ENCODE measurements at regions not wholly inside any gene's neighbourhood (a gene's known extent, or its start where the extent isn't known, plus 50 kb on each side); places are given as distances from the start of the nearest gene placed in this dataset.

DNA sequence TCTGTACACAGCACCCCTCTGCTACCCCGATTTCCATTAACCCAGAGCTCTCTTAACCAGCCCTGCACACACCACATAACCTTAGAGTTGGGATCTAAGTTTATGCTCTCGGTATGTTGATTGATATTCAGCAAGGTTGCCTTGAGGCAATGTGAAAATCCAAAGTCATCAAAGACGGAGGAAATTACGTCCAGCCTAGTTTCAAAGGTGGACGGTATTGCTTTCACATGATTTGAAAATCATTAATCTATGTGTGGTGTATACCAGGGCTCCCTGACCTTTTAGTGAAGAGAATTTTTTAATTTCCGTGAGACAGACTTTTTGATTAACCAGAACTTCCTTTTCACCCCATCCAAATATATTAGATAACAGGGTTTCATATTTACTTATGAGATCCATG is 272.5 kb upstream of the LCORL start:
- DNase-seq, result no peak

GRCh38 chr4:18292411-18292810 is 270.9 kb upstream of the LCORL start:
- no peak for DNase-seq

DNA sequence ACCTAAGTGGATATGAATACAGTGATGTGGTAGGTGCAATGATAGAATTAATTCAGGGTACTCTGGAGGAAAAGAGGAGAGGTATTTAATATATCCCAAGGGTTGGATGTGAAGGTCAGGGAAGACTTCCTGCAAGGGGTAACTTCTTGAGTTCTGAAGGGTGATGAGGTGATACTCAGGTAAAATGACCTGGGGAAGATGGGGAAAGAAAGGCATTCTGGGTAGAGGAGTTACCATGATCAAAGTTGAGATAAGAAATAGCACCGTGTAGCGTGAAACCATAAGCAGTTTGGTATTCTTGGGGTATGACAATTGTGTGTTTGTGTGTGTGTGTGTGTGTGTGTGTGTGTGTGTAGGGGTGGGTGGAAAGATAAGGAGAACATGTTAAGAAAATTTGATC is 270.4 kb upstream of the LCORL start:
- no peak for DNase-seq

- DNase-seq, result no peak
These were observed 269.7 kb upstream of the LCORL start for GRCh38 chr4:18291256-18291655.

GRCh38 chr4:18285357-18285756 is 263.8 kb upstream of the LCORL start:
- DNase-seq, result no peak

- DNase-seq, result no peak
These were observed 256.7 kb upstream of the LCORL start for GRCh38 chr4:18278244-18278643.

GRCh38 chr4:18262832-18263231 is 241.3 kb upstream of the LCORL start:
- DNase-seq, result no peak

- no peak for DNase-seq
These were observed 230.5 kb upstream of the LCORL start for GRCh38 chr4:18252052-18252451.

DNA sequence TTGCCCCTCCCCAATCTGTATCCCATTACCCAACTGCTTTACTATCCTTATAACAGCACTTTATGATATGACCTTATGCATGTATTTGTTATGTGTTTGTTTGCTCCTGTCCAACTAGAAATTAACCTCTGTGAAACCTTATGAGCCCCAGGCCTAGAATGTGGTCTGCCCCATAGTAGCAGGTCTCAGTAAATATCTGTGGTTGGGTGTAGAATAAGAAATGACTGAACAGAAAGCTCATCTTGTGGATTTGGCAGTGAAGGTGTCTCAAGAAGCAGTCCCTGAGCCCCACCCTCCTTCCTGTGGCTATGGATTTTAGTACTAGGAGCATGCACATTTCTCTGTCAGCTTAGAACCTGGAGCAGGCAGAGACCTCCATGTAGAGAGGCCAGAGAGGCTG is 229.0 kb upstream of the LCORL start:
- DNase-seq, result no peak

DNA sequence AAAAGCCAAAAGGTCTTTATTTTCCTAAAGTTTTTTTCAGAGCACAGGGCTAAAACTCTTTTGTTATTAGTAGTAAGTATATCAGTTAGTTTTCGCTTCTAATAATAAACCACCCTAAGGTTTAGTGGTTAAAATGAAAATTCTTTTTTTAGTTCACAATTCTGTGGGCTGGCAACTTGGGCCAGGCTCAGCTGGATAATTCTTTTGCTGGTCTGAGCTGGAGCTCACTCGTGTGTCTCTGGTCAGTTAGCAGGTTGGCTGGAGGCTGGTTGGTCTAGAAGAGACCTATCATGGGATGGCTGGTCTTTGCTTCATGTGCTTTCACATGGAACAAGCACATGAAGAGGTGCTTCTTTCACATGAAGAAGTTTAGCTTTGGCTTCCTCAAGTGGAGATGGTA is 227.1 kb upstream of the LCORL start:
- no peak for DNase-seq

- DNase-seq, result no peak
These were observed 225.6 kb upstream of the LCORL start for GRCh38 chr4:18247189-18247588.

- no peak for DNase-seq
These were observed 221.6 kb upstream of the LCORL start for GRCh38 chr4:18242919-18243693.

DNA sequence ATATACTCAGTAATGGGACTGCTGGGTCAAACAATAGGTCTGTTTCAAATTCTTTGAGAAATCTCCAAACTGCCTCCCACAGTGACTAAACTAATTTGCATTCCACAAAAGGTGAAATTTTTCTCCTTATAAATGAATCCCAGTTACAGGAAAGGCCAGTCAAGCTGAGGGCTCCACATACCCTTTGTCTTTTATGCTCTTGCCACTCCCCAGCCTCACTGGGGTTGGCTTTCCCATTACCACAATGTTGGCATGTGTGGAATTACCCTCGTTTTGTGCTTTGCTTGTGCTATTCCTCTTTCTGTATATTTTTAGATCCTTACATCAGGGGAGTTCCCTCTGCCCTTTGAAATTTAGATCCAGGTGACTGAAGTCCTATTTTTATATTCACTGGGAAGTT is 220.2 kb upstream of the LCORL start:
- DNase-seq, result no peak

DNA sequence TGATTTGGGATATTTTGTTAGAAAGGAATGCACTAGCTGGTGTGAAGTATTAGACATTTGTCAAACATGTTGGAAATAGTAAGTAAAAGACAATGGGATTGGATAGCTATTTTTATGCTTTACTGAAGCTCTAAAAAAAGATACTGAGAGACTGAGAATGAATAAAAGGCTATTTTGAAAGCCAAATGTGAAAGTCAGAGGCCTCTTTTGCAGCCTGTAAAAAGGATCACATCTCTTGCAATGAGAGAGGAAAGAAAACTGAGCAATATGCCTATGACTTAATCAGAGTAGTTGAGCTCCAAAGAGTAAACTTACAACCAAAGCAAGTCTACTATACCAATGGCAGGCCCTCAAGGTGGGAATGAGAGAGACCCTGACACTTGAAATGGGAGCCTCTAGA is 212.6 kb upstream of the LCORL start:
- no peak for DNase-seq

DNA sequence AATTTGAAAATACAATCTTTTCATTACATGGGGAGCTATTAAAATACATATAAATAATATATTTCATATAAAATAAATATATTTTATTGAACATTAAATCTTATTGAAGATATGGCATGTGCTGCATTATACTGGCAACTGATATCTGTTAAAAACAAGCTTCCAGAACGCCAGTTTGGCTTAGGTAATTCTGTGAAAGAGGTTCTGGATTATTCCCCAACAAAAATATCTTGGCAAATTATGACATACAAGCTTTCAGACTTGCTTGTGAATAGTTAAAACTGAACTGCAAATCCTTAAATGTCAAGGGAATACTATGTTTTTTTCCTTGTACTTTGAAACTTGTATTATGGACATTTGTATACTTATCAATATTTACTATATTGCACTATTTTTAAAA is 210.2 kb upstream of the LCORL start:
- no peak for DNase-seq

DNA sequence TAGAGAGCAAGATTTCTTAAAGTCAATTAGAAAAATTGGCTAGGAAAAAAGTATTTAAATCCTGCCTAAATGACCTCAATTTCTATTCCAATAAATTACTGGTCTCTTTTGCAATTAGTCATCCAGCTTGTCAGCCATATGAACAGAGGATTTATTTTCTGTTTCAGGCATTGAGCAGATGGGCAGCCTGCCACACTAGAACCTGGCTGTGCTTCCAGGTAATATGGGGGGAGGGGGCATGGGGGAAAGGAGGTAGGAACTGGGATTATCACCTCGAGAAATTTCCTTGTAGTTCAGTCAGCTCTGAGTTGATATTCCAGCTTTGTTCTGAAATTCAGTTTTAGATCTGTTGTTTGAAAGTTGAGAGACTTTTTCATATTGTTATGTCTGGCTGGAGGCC is 206.3 kb upstream of the LCORL start:
- DNase-seq, result no peak

DNA sequence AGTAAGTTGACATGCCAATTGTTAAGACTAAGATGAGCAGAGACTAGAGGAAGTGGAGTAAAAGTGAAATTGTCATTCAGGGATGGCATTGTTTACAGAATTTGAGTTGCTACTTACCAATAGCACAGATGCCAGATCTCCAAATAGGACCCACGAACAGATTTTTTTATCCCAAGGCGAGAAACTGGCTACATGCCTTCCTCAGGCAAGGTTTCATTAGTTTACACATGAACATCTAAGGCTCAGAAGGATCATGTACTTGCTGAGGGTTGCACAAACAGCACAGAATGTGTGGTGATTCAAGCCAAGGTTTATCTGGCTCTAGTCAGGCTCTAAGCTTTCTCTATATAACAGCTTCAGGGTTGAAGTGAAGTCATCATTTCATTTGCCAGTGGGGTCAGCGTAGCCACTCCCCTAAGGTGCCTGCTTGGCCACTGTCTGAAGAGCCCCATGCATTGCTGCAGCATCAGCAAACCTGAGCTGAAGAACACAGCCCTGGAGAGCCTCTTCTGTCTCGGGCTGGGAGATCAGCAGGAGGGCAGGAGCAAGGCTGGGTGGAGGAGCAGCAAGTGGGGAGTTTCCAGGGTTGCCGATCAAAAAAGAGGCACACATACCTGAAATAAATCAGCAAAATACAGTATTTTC is 193.0 kb upstream of the LCORL start:
- DNase-seq, result no peak

DNA sequence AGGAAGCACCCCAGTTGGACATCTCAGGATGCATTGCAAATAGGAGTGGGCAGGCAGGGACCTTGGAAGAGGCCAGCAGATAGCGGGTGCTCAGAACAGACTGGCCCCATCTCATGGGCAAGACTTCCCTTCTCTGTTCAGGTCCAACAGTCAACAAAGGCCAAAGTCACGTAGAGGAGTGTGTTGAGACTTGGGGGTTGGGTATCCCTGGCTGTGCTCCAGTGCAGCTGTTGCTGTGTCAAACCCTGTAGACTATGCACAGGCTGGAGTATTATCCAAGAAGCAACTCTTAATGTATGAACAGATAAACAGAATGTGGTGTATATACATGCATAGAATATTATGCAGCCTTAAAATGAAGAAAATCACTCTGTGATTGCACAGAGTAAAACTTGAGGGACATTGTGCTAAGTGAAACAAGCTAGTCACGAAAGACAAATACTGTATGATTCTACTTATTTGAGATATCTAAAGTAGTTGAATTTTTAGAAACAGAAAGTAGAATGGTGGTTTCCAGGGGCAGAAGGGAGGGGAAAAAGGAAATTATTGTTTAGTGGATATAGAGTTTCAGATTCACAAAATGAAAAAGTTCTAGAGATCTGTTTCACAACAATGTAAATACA is 192.1 kb upstream of the LCORL start:
- DNase-seq, result no peak

GRCh38 chr4:18209448-18209847 is 187.9 kb upstream of the LCORL start:
- DNase-seq, result no peak

DNA sequence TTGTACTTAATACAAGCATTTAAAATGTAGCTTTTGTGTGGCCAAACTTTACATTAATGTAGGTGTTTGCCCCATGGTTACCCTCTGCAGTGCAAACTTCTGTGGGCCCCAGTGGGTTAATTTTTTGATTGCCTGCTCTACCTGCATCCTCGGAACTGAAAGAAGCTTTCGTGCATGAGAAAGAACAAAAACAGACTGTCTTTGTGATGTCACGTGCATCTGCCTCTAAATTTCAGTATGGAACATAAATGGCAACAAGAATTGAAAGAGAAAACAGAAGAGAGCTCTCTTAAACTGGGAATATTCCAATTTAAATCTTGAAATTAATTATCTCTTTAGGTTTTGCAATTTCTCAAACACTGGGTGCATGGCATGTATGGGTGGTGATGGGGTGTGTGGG is 182.4 kb upstream of the LCORL start:
- DNase-seq, result no peak

- no peak for DNase-seq
These were observed 180.9 kb upstream of the LCORL start for GRCh38 chr4:18202486-18202885.

DNA sequence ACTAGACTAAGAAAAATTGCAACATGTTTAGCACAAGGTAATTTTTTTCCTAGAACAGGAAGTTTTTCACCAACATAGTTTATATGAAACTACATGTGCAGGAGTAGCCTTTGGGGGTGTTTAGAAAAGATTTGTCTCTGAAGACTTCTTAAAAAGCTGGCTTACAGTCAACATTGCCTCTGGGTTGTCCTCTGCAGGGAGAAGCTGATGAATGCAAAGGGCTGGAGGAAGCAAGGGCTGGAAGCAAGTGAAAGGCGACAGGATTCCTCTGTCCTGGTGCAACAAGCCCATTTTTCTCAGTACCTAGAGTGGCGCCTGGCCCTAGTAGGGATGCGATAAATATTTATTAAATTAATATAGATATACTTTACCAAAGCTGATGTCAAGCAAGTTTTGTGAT is 180.3 kb upstream of the LCORL start:
- DNase-seq, result no peak

- no peak for DNase-seq
These were observed 177.1 kb upstream of the LCORL start for GRCh38 chr4:18198653-18199052.

GRCh38 chr4:18197467-18197866 is 175.9 kb upstream of the LCORL start:
- DNase-seq, result no peak

DNA sequence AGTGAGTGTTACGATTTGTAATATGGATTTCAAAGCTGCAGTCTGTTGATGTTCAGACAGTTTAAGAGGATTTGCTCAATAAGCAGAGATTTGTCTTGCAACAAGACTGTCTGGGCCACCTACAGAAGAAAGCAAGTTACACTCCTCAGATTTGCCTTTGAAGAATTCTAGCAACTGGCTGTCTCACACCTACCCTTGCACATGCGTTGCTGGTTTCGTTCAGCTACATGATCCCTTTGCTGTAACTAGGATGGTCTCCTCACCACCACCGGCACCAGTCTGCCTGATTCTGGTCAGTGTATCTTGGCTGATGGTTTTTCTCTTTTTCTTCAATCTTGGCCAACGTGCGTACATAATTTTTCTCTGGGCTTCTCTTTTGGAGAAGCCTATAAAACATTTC is 172.7 kb upstream of the LCORL start:
- no peak for DNase-seq
